Activated T-cell treated with anti-CD3 and anti-CD28 coated beads, Interleukin-2, amount 50 U/mL, for 72 hours (primary cell): ENCODE measurements at regions not wholly inside any gene's neighbourhood (a gene's known extent, or its start where the extent isn't known, plus 50 kb on each side); places are given as distances from the start of the nearest gene placed in this dataset.
A peak's percentile ranks its signal among the peaks of the same experiment; 100 is the strongest.

Source experiments
- ATAC-seq, 2 donors: fragments of 150-1000 bp; cut with Tn5 transposase; replicated peaks in 1 of 2; 2 replicates each; pipeline ENCODE4 v1.10.0; 2021; ENCODE audit warnings: moderate library complexity in 2 of 2, mild to moderate bottlenecking in 1 of 2
- DNase-seq, 2 donors: peaks; one replicate each; pipeline ENCODE4 v3.0.0; 2021 to 2022; ENCODE audit warnings: mixed read lengths in 1 of 2
- H3K27ac Mint-ChIP-seq: one replicate; pipeline ENCODE4 v1.8.0; 2022; ENCODE audit warnings: mild to moderate bottlenecking, moderate library complexity, mixed read lengths
- H3K27me3 Mint-ChIP-seq: one replicate; pipeline ENCODE4 v1.8.0; 2022; ENCODE audit warnings: low read depth, mixed read lengths
- H3K36me3 Mint-ChIP-seq, 2 donors: one replicate each; pipeline ENCODE4 v1.8.0; 2022; ENCODE audit warnings: mixed read lengths in 2 of 2, mild to moderate bottlenecking in 1 of 2; ENCODE audit not compliant: insufficient read depth in 2 of 2
- H3K4me1 Mint-ChIP-seq: one replicate; pipeline ENCODE4 v1.8.0; 2022; ENCODE audit warnings: low read depth, mixed read lengths
- H3K4me3 Mint-ChIP-seq, 2 donors: one replicate each; pipeline ENCODE4 v1.8.0; 2022; ENCODE audit warnings: mild to moderate bottlenecking in 2 of 2, mixed read lengths in 2 of 2, moderate library complexity in 2 of 2
- H3K9me3 Mint-ChIP-seq, 2 donors: one replicate each; pipeline ENCODE4 v1.8.0; 2022; ENCODE audit warnings: mixed read lengths in 2 of 2

DNA sequence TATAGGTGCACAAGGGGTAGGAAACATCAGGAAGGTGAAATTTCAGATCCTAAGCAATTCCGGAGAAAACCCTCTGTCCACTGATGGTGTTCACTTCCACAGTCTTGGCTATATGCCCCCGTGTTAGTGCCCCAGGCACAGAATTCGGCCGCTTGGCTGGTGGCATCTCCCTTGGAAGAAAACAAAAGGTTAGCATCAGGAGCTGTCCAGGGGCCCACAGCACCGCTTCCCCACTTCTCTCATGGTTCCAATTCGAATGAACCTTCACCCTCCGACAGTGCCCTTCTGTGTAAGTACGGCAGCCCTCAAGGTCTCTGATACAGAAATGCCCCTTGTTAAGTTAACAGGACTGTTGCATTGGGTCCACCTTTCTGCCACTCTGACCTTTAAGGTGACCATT is 409.0 kb downstream of the GADD45G start:
- no peak overlapping the region for H3K27ac Mint-ChIP-seq
- peaks cover 4% of the 10 kb centered on the region for H3K4me1 Mint-ChIP-seq
- no peaks in the 10 kb centered on the region for H3K9me3 Mint-ChIP-seq
- H3K4me3 Mint-ChIP-seq, result no peak overlapping the region
- no peaks in the 10 kb centered on the region for H3K36me3 Mint-ChIP-seq
- H3K27me3 Mint-ChIP-seq, result peaks cover 15% of the 10 kb centered on the region
- no peak for DNase-seq
- ATAC-seq, result no peak

DNA sequence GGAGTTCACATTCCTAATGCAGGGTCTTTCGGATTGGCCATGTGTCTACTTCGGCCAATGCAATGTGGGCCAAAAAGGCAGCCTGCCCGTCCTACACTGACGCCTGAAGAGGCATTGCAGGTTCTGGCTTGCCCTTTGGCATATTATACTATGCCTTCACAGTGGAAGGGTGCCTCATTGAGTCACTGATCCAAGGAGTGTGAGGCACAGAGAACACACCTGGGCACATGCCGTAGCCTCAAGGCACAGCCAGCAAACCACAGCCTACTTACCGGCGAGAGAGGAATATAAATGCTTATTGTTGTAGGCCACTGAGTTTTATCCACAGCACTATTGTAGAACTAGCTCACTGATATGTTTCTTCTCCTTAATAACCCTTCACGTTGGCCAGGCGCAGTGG is 409.6 kb downstream of the GADD45G start:
- Mint-ChIP-seq H3K27me3 (peaks cover 16% of the 10 kb centered on the region), H3K4me1 (peaks cover 6% of the 10 kb centered on the region), H3K9me3 (no peaks in the 10 kb centered on the region), H3K36me3 (no peaks in the 10 kb centered on the region), H3K4me3 (no peak overlapping the region), H3K27ac (no peak overlapping the region)
- ATAC-seq (no peak), DNase-seq (no peak)

DNA sequence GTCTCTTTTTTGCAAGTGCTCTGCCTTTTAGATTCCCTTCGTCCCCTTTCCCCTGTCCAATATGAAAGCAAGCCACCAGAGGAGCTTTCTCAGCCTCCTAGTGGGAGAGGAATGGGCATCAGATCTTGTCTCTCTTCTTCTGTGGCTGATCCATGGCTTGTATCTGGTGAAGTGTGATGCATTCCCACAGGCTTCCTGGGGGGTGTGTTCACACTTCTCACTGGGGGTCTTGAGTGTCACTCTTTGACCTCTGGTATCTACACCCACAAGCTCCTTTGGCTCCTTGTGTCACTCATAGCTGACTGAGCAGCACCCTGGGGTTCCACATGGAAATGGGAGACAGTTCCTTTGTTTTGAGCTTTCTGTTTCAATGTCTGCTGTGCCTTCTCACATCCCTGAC is 411.5 kb downstream of the GADD45G start:
- Mint-ChIP-seq H3K27me3 (peaks cover 24% of the 10 kb centered on the region), H3K36me3 (no peaks in the 10 kb centered on the region), H3K9me3 (no peaks in the 10 kb centered on the region), H3K4me1 (peaks cover 6% of the 10 kb centered on the region), H3K4me3 (no peak overlapping the region), H3K27ac (no peak overlapping the region)
- DNase-seq (no peak), ATAC-seq (no peak)

DNA sequence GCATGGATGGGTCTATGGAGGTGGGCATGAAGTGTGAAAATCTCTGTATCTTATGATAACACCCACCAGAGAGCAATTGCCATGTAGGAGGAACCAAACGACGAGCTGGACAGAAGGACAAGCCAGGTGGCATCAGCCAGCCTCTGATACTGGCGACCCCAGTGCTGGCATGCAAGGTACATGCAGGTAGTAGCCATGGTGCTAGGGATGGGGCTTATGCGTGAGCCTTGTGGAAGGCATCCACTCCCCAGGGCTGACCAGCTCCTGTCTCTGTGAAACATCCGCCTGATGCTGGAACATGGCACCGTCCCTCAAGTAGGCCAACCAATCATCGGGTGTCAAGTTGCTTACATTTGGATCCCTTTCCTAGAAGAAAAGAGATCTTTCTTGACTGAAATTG is 412.9 kb downstream of the GADD45G start:
- H3K27ac Mint-ChIP-seq, result no peak overlapping the region
- peaks cover 0 to under 1% of the 10 kb centered on the region in 2 donors for H3K9me3 Mint-ChIP-seq
- H3K27me3 Mint-ChIP-seq, result peaks cover 29% of the 10 kb centered on the region
- DNase-seq (no peak), ATAC-seq (no peak)
- no peak overlapping the region for H3K4me3 Mint-ChIP-seq
- H3K36me3 Mint-ChIP-seq, result no peaks in the 10 kb centered on the region
- H3K4me1 Mint-ChIP-seq, result peaks cover 6% of the 10 kb centered on the region

DNA sequence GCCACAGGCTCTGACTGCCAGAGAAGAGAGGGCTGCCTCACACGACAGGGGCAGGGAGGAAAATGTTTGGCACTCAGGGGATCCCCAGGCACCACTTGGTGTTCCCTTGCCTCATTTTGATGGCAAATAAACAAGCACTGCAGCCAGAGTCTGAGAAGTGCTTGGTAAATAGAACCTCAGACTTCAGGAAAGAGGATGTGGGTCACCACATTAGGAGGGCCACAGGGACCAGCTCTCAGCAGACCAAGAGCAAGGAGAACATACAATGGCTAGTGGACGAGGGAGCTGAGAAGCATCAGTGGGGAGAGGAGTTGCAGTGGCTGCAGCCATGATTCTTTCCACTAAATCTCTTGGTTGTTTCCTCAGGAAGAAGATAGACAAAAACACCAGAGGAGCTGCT is 413.9 kb downstream of the GADD45G start:
- no peak for ATAC-seq
- DNase-seq, result no peak
- Mint-ChIP-seq H3K27ac (no peak overlapping the region), H3K4me3 (no peak overlapping the region), H3K36me3 (no peaks in the 10 kb centered on the region), H3K27me3 (peaks cover 27% of the 10 kb centered on the region), H3K9me3 (peaks cover 0 to 1% of the 10 kb centered on the region in 2 donors), H3K4me1 (peaks cover 6% of the 10 kb centered on the region)

DNA sequence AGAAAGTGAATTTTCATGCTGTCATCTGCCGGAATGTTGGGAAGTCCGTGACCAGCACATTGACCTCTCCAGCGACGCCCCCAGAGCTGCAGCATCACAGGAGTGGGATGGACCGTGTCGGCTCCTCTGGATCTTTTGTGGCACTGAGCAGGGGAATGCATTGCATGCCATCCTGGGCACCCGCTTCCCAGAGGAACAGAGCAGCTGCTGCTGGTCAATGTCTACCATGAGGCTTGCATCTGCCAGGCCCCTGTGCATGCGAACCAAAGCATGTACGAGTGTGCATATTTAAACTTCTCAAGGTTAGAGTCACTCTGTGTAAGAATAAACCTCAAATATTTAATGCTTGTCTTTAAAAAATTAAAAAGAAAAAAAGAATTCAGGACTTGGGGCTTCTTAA is 414.8 kb downstream of the GADD45G start:
- H3K9me3 Mint-ChIP-seq, result peaks cover 0 to 1% of the 10 kb centered on the region in 2 donors
- H3K4me3 Mint-ChIP-seq, result no peak overlapping the region
- ATAC-seq, result no peak
- peaks cover 6% of the 10 kb centered on the region for H3K4me1 Mint-ChIP-seq
- H3K36me3 Mint-ChIP-seq, result no peaks in the 10 kb centered on the region
- no peak for DNase-seq
- H3K27me3 Mint-ChIP-seq, result peaks cover 19% of the 10 kb centered on the region
- H3K27ac Mint-ChIP-seq, result no peak overlapping the region

DNA sequence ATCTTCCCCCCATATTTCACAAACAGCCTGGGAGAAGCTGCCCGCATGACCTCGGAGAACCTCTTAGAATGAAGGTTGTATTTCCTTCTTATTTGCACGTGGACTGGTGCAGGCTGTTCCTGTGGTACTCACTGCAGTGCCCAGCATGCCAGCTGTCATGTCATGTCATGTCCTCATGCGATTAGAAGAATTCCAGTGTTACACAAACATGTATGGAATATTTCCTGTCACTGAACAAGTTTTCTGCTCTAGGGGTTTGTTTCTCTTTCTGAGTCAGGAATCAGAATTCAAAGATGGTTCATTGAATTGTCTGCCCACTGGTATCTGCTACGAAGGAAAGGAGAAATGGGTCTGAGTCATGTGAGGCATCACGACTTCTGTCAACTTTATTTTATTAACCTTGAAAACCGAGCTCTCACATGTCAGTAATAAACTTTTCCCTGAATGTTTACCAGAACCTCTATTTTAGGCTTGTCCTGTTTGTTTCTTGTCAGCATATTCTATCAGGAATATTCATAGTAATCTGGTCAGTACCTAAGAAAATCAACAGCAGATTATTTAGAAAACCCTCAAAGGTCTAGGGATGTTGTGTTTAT is 415.6 kb downstream of the GADD45G start:
- peaks cover 6% of the 10 kb centered on the region for H3K4me1 Mint-ChIP-seq
- no peak for DNase-seq
- no peaks in the 10 kb centered on the region for H3K36me3 Mint-ChIP-seq
- peaks cover 0 to 1% of the 10 kb centered on the region in 2 donors for H3K9me3 Mint-ChIP-seq
- H3K4me3 Mint-ChIP-seq, result no peak overlapping the region
- ATAC-seq, result no peak
- H3K27me3 Mint-ChIP-seq, result peaks cover 19% of the 10 kb centered on the region
- no peak overlapping the region for H3K27ac Mint-ChIP-seq

DNA sequence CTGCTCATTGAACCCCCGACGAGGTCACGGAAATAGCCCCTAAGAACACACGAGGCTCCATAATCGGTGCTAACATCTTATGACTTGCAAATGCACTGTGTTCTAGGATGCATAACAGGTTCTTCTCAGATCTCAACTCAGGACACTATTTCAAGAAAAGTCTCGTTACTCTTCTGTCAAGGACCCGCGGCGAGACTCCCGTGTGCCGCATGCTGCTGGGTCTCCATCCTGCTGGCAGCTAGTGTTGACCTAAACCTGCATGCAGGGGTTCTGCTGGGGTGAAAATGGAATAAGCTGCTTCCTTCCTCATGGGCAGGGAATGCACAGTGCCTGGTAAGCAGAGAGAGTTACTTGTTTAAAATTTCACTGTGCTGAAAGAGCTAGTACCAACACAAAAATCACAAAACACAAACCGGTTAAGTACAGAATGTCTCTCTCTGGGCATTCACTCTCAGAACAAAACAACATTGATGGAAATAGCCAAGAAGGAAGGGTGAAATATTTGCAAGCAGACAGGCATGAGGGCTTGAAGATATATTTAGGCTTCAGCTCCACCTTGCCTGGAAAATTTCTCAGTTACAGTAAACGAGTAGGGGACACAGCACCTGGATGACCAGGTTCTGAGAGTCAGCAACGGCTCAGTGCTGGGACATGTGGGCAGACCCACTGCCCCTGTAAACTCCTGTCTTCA is 416.5 kb downstream of the GADD45G start:
- ATAC-seq, result no peak
- DNase-seq, result no peak
- H3K4me1 Mint-ChIP-seq, result peaks cover 6% of the 10 kb centered on the region
- peaks cover 19% of the 10 kb centered on the region for H3K27me3 Mint-ChIP-seq
- H3K27ac Mint-ChIP-seq, result no peak overlapping the region
- peaks cover 0 to 1% of the 10 kb centered on the region in 2 donors for H3K9me3 Mint-ChIP-seq
- no peaks in the 10 kb centered on the region for H3K36me3 Mint-ChIP-seq
- H3K4me3 Mint-ChIP-seq, result no peak overlapping the region

DNA sequence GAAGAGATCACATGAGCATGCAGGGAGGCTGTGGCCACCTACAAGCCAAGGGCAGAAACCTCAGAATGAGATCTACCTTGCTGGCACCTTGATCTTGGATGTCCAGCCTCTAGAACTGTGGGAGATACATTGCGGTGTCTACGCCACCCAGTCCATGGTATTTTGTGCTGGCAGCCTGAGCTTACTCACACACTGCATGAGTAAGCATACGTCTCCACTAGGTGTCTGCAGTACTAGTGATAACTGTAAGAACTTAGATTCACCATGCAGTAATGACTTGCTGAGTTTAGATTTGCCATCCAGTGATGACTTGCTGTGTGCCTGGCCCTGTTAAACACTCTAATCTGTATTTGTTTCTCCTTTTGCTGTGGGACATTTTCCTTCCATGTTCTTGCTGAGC is 417.7 kb downstream of the GADD45G start:
- peaks cover 0 to 1% of the 10 kb centered on the region in 2 donors for H3K9me3 Mint-ChIP-seq
- H3K4me1 Mint-ChIP-seq, result peaks cover 6% of the 10 kb centered on the region
- DNase-seq, result no peak
- no peak overlapping the region for H3K4me3 Mint-ChIP-seq
- peaks cover 19% of the 10 kb centered on the region for H3K27me3 Mint-ChIP-seq
- H3K36me3 Mint-ChIP-seq, result no peaks in the 10 kb centered on the region
- peak; percentile 41 to 73 for ATAC-seq
- no peak overlapping the region for H3K27ac Mint-ChIP-seq

DNA sequence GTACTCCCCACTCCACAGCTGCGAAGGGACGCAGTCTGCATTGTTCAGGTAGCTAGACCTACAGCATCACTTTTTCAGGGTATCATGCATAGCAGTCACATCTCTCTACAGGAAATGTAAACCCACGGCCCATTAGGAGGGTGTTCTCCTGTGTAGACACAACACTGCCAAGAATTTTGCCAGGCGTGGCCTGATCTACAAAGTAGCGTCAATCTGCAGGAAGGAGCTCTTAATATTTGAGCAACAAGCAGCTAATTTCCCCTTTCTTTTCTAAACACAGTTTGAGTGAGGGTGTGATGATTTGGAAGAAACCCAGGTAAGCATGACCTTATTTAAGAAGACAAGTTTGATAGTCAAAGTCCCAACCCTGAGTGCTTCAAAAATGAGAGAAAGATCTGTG is 419.0 kb downstream of the GADD45G start:
- H3K27me3 Mint-ChIP-seq, result peaks cover 13% of the 10 kb centered on the region

DNA sequence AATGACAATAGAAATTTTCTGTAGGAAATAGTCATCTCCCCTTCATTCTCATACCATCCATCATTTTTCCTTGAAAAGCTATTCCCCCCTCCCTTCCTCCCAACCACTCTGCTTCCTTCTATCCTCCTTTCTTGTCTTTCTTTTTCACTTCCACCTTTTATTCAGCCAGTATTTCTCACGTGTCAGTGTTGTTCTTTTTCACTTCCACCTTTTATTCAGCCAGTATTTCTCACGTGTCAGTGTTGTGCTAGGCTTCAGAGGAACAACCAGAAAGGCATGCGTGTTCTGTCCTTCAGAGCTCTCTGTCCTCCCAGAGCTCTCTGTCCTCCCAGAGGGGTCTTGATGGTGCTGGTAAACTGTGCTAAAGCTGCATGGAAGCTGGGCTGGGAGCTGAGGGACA is 419.6 kb downstream of the GADD45G start:
- Mint-ChIP-seq H3K9me3 (peaks cover 0 to 1% of the 10 kb centered on the region in 2 donors), H3K27me3 (peaks cover 16% of the 10 kb centered on the region), H3K4me1 (no peaks in the 10 kb centered on the region), H3K36me3 (no peaks in the 10 kb centered on the region), H3K27ac (no peak overlapping the region), H3K4me3 (no peak overlapping the region)
- ATAC-seq, result no peak
- no peak for DNase-seq

More for the DNA sequence above, 419.0 kb downstream of the GADD45G start:
- Mint-ChIP-seq H3K36me3 (no peaks in the 10 kb centered on the region), H3K4me3 (no peak overlapping the region), H3K9me3 (peaks cover 0 to 1% of the 10 kb centered on the region in 2 donors), H3K4me1 (peaks cover under 1% of the 10 kb centered on the region), H3K27ac (no peak overlapping the region)
- DNase-seq (no peak), ATAC-seq (no peak)

DNA sequence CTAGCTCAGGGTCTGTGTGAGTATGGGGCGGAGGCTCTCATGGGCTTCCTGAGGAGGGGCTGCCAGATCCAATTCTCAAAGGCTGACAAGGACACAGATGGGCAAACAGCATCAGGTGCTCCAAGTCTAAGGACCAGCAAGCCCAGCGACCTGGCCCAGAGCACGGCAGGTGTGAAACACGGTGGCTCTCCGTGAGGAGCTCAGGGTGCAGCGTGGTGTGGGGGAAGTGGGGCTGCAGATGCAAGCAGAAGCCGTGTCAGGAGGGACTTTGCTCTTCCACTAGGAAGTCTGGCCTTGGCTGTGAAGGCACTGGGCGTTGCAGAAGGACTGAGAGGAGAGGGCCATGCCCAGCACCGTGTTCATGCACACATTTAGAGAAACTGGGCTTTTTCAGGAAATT is 420.0 kb downstream of the GADD45G start:
- DNase-seq, result no peak
- no peak for ATAC-seq
- no peaks in the 10 kb centered on the region for H3K4me1 Mint-ChIP-seq

DNA sequence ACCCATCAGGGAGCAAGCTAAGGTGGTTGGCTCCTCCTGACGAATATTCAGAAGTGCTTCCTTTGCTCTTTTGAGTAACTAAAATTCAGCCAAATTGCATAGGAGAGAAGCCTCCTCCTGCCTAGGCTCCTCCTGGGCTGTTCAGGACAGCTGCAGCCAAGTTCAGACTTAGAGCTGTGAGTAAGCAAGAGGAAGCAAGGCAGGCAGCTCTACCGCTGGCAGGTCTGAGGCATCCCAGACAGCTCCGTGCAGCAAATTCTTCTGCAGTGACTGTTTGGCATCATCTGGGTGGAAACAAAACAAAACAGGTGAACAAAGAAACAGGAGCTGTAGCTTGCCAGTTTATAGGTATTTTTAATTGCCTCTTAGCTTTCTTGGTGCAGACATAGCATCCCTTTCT is 421.0 kb downstream of the GADD45G start:
- peaks cover 18% of the 10 kb centered on the region for H3K27me3 Mint-ChIP-seq
- H3K9me3 Mint-ChIP-seq, result peaks cover 0 to 1% of the 10 kb centered on the region in 2 donors
- DNase-seq (no peak), ATAC-seq (no peak)
- H3K4me1 Mint-ChIP-seq, result no peaks in the 10 kb centered on the region
- H3K36me3 Mint-ChIP-seq, result no peaks in the 10 kb centered on the region
- H3K4me3 Mint-ChIP-seq, result no peak overlapping the region
- H3K27ac Mint-ChIP-seq, result no peak overlapping the region

More for the DNA sequence above, 420.0 kb downstream of the GADD45G start:
- Mint-ChIP-seq H3K27me3 (peaks cover 20% of the 10 kb centered on the region), H3K4me3 (no peak overlapping the region), H3K27ac (no peak overlapping the region), H3K36me3 (no peaks in the 10 kb centered on the region), H3K9me3 (peaks cover 0 to 1% of the 10 kb centered on the region in 2 donors)

DNA sequence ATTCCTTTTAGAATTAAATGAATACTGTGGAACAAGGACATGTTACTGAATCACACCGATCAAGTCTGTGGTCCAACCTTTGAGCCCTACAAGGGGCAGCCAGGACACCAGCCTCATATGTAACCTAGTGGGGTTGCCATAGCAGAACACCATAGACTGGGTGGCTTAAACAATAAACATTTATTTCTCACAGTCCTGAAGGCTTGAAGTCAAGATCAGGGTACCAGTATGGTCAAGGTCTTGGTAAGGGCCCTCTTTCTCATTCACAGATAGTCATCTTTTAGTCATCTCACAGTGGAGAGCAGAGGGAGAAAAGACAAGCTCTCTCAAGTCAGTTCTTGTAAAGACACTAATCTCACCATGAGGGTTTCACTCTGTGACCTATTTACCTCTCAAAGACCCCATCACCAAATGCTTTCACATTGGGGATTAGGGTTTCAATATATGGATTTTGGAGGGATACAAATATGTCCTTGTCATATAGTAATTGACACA is 422.5 kb downstream of the GADD45G start:
- no peak overlapping the region for H3K4me3 Mint-ChIP-seq
- peaks cover 0 to 1% of the 10 kb centered on the region in 2 donors for H3K9me3 Mint-ChIP-seq
- H3K27ac Mint-ChIP-seq, result no peak overlapping the region
- H3K27me3 Mint-ChIP-seq, result peaks cover 14% of the 10 kb centered on the region
- no peaks in the 10 kb centered on the region for H3K4me1 Mint-ChIP-seq
- H3K36me3 Mint-ChIP-seq, result no peaks in the 10 kb centered on the region
- no peak for DNase-seq
- ATAC-seq, result no peak
